HG03159 (cell line): ENCODE measurements at regions not wholly inside any gene's neighbourhood (a gene's known extent, or its start where the extent isn't known, plus 50 kb on each side); places are given as distances from the start of the nearest gene placed in this dataset.
"Not testable (repeated sequence)": the region's sequence is repeated elsewhere in the genome, so short reads cannot be mapped to it uniquely, and the experiment has no call there.

Experiments
- ATAC-seq: cut with Tn5 transposase; IDR thresholded peaks from one replicate; pipeline ENCODE4 v1.9.1; 2021; ENCODE audit warnings: mild to moderate bottlenecking, moderate library complexity; ENCODE audit not compliant: unreplicated experiment

DNA sequence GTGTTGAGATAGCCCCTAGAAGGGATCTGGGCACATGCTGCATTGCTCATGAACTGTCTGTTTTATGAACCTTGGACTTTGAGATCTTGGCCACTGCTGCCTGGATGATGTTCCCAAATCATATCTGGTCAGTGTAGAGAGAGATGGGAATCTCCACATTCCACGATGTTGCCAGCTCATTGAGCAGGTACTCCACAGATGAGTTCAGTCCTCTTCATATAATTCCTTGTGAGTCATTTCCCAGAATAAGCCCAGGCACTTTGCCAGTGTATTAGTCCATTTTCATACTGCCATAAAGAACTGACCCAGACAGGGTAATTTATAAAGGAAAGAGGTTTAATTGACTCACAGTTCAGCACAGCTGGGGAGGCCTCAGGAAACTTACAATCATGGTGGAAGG lies 254.0 kb upstream of the RUNX1 start:
- ATAC-seq = no peak

DNA sequence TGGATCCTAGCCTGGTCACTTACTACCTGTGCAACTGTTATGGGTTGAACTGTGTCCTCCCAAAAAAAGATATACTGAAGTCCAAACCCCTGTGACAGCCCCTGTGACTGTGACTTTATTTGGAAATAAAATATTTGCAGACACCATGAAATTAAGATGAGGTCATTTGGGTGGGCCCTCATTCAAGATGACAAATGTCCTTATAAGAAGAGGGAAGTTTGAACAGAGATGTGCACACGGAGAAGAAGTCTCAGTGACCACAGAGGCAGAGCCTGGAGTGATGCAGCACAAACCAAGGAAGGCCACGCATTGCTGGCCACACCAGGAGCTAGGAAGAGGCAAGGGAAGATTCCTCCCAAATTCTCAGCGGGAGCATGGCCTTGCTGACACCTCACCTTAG lies 249.7 kb upstream of the RUNX1 start:
- ATAC-seq = no peak

DNA sequence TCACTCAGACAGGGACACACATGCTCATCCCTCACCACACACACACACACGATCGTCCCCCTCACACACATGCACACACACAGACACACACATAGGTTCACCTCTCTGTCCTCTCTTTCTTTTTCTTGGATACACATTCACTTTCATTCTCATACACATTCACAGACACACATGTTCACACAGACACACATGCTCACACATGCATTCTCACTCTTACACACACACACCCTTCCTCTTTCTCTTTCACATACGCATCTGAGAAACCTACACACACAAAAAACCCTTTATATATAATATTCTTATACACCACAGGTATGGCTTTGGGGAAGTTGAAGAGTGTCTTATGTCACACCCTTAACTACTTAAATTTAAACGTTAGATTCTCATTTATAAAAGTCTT lies 248.6 kb upstream of the RUNX1 start:
- ATAC-seq = no peak

DNA sequence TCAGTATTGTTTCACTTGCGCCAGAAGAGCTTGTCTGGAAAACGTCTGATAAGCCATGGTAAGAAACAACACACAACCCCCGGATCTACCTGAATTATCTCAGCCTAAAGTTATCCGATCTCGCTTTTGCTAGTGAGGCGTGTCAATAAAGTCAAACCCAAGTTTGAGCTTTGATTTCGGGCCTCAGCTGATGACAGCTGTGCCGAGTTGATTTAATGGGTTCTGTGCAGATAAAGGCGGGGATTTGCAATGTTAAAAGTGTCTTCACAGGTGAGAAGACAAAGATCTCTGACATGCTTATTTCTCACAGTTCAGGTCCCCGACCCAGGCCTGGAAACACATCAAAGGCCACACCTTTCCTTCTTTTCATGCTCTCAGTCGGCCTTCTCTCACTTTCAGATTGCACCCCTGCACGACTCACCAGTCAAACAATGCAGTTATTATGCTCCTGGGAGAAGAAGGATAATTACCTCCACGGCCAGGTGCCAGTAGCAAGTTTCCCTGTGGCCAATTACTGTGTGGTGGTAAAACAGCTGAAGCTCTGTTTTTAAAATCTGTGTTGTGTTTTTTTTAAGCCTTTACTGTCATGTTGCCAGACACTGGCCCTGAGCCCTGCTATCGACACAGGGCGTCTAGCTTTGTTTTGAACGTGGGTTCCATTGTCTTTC lies 245.3 kb upstream of the RUNX1 start:
- no peak for ATAC-seq

DNA sequence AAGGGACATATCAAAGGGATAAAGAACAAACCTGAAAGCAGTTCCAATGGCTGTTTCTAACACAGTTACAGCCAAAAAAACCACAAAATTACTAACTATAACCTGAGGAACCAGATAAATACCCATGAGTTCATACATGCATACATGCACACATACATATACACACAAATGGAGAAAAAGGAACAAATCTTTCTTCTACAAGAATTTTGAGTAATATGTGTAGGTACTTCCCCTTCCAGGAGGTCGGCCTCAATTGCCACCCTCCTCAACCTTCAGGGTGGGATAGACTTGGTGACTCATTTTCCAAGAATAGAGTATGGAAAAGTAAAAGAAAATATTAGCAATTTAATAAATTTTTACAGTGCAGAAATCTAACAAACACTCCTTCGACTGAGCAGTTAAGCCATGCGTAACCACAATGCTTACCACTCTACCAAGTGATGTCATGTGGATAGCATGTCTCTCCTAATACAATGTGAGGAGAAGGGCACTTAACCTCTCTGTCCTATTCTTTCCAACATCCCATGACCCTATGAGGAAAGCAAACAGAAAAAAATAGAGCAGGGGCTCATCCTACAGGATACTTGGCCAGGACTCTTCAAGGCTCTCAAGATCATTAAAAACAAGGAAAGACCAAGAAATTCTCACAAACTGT lies 243.0 kb upstream of the RUNX1 start:
- ATAC-seq = no peak

DNA sequence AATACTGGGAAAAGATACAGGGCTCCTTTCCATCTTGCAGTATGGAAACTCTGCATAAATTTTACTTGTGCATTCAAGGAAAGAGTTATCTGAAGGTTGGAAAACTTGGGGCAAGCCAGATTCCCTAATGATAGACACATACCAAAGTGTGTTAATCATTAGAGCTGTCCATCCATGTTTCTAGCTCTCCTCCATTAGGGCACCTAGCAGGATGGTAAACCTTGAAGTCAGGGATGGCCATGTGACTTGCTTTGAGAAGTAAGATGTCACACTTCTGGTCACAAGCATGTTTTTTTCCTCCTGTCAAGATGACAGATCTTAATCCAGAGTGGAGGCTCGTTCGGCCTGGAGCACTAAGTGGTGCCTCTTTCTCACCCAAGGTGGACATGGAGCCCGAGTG lies 241.9 kb upstream of the RUNX1 start:
- ATAC-seq = no peak

GRCh38 chr21:35288238-35288637 lies 239.1 kb upstream of the RUNX1 start:
- no peak for ATAC-seq

DNA sequence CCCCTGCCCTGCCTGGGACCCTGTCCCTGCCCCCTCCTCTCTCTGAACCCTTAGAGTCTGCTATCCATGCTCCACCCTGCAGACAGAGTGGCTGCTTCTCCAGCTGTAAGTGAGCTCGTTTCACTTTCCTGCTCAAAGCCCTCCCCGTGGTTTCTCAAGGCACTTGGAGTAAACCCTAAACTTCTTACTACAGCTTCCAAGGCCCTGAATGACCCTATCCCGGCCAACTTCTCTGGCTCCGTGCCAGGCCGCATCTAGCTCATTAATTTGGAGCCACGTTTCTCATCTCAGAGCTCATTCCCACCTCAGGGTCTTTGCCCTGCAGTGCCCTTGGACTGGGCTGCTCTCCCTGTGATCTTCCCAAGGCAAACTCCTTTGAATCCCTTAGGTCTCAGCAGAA lies 235.1 kb upstream of the RUNX1 start:
- ATAC-seq = no peak

GRCh38 chr21:35282944-35283343 lies 233.8 kb upstream of the RUNX1 start:
- ATAC-seq = no peak

DNA sequence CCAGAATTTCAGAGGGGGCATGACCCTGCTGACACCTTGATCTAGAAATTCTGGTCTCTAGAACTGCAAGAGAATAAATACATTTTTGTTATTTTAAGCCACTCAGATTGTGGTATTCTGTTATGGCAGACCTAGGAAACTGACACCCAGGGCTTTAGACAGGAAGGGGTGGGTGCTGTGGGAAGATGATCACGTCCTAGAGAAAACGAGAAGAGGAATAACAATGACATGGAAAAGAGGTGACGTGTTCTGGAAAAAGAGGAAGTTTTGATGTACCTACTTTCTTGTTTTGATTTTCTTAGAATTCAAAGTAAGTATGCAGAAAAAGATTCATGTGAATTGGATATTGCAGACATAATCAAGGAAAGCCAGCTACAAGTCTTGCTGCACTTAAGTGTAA lies 232.9 kb upstream of the RUNX1 start:
- no peak for ATAC-seq

GRCh38 chr21:35280231-35280630 lies 231.1 kb upstream of the RUNX1 start:
- ATAC-seq = no peak

- no peak for ATAC-seq
These were observed 226.7 kb upstream of the RUNX1 start for GRCh38 chr21:35275776-35276175.

- no peak for ATAC-seq
These were observed 225.8 kb upstream of the RUNX1 start for GRCh38 chr21:35274923-35275322.

DNA sequence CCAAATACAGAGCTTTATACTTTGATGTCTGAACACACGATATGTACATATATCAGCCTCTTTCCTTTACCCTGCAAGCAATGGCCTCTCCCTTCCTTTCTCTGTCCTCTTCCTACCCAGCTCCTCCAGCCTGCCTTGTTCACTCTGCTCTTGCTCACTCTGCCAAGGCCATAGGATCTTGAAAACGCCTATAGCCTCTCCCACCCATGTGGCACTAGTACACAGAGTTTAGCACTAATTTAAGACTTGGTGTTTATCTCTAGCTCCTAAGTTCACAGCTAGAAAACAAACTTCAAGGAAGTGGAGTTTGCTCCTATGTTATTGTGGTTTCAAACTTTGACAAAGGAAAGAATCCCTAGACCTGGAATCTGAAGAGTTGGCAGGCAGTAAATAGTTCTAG lies 225.0 kb upstream of the RUNX1 start:
- no peak for ATAC-seq

GRCh38 chr21:35273333-35273732 lies 224.2 kb upstream of the RUNX1 start:
- ATAC-seq = no peak

DNA sequence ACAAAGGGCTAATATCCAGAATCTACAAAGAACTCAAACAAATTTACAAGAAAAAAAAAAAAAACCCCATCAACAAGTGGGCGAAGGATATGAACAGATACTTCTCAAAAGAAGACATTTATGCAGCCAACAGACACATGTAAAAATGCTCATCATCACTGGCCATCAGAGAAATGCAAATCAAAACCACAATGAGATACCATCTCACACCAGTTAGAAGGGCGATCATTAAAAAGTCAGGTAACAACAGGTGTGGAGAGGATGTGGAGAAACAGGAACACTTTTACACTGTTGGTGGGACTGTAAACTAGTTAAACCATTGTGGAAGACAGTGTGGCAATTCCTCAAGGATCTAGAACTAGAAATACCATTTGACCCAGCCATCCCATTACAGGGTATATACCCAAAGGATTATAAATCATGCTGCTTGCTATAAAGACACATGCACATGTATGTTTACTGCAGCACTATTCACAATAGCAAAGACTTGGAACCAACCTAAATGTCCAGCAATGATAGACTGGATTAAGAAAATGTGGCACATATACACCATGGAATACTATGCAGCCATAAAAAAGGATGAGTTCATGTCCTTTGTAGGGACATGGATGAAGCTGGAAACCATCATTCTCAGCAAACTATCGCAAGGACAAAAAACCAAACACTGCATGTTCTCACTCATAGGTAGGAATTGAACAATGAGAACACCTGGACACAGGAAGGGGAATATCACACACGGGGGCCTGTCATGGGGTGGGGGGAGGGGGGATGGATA lies 222.4 kb upstream of the RUNX1 start:
- not testable (repeated sequence) for ATAC-seq

DNA sequence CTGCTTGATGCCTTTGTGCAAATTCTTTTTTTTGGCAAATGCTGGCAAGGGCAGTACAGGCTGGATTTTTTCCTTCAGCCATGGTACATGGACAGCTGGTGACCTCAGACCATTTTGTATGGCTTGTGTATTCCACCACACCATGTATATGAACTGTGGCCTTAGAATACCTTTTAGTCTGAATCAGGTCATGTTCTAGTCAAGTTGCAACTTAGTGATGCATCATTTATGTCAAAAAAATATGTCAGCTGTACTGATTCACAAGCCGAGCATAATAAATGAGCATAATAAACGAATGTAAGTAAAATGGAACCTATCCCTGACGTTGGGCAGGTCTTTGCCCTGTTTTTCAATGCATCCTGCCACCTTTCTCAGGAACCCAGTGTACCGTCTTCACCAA lies 219.7 kb upstream of the RUNX1 start:
- ATAC-seq = no peak

GRCh38 chr21:35268261-35268660 lies 219.2 kb upstream of the RUNX1 start:
- no peak for ATAC-seq

- ATAC-seq = no peak
These were observed 217.4 kb upstream of the RUNX1 start for GRCh38 chr21:35266546-35266945.

GRCh38 chr21:35265170-35265877 lies 216.2 kb upstream of the RUNX1 start:
- ATAC-seq = no peak

- ATAC-seq = no peak
These were observed 210.4 kb upstream of the RUNX1 start for GRCh38 chr21:35259457-35259856.

DNA sequence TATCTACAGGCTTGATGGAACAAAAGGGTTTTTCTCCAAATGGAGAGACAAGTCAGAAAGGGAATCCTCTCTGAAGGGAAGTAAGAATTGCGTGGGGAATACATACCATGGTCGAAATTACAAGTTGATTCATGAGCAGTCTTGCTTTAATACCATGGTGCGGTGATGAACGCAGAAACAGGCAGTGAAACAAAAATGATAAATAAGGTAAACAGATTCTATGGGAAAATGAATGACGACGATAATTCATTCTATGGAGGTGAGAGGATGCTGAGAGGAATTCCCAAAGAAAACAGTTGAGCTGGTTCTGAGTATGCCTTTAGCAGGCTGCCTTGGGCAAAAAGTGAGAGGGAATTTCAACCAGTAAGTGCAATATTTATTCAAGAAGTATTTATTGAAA lies 209.4 kb upstream of the RUNX1 start:
- ATAC-seq = no peak
